SIG-M5 treated with dmso at 0.1 percent for 504 hours (cell line): ENCODE measurements at regions not wholly inside any gene's neighbourhood (a gene's known extent, or its start where the extent isn't known, plus 50 kb on each side); places are given as distances from the start of the nearest gene placed in this dataset.

ENCODE experiments used
- DNase-seq: peaks from one replicate; lab custom pipeline; 2025; ENCODE audit not compliant: unreplicated experiment; lab: John Stamatoyannopoulos, UW

GRCh38 chr1:218024211-218024720 lies 260.8 kb upstream of the RRP15 start:
- DNase-seq = no peak

GRCh38 chr1:218025454-218025853 lies 259.6 kb upstream of the RRP15 start:
- DNase-seq = peak; percentile 50

GRCh38 chr1:218027152-218027551 lies 257.9 kb upstream of the RRP15 start:
- DNase-seq = no peak

- DNase-seq = no peak
These were observed 254.2 kb upstream of the RRP15 start for GRCh38 chr1:218030846-218031245.

GRCh38 chr1:218031901-218032300 lies 253.2 kb upstream of the RRP15 start:
- no peak for DNase-seq

- no peak for DNase-seq
These were observed 250.6 kb upstream of the RRP15 start for GRCh38 chr1:218034468-218034867.

- DNase-seq = no peak
These were observed 236.2 kb upstream of the RRP15 start for GRCh38 chr1:218048828-218049420.

- no peak for DNase-seq
These were observed 235.5 kb upstream of the RRP15 start for GRCh38 chr1:218049641-218050040.

GRCh38 chr1:218058730-218059129 lies 226.4 kb upstream of the RRP15 start:
- DNase-seq = no peak

GRCh38 chr1:218064426-218064825 lies 220.7 kb upstream of the RRP15 start:
- DNase-seq = no peak

- no peak for DNase-seq
These were observed 218.8 kb upstream of the RRP15 start for GRCh38 chr1:218066332-218066731.

GRCh38 chr1:218068241-218068640 lies 216.9 kb upstream of the RRP15 start:
- DNase-seq = no peak

- no peak for DNase-seq
These were observed 215.9 kb upstream of the RRP15 start for GRCh38 chr1:218069180-218069579.

- no peak for DNase-seq
These were observed 212.0 kb upstream of the RRP15 start for GRCh38 chr1:218073062-218073461.

- DNase-seq = no peak
These were observed 206.2 kb upstream of the RRP15 start for GRCh38 chr1:218078916-218079315.

- DNase-seq = no peak
These were observed 205.7 kb upstream of the RRP15 start for GRCh38 chr1:218079347-218079746.

GRCh38 chr1:218079820-218080219 lies 205.3 kb upstream of the RRP15 start:
- DNase-seq = no peak

GRCh38 chr1:218080863-218081262 lies 204.2 kb upstream of the RRP15 start:
- no peak for DNase-seq

GRCh38 chr1:218081358-218081757 lies 203.7 kb upstream of the RRP15 start:
- no peak for DNase-seq

GRCh38 chr1:218090459-218090858 lies 194.6 kb upstream of the RRP15 start:
- peak; percentile 3 for DNase-seq

- no peak for DNase-seq
These were observed 183.7 kb upstream of the RRP15 start for GRCh38 chr1:218101409-218101808.

GRCh38 chr1:218108034-218108433 lies 177.1 kb upstream of the RRP15 start:
- DNase-seq = no peak

GRCh38 chr1:218112862-218113261 lies 172.2 kb upstream of the RRP15 start:
- no peak for DNase-seq
